PFSK-1 (cell line): ENCODE measurements at regions not wholly inside any gene's neighbourhood (a gene's known extent, or its start where the extent isn't known, plus 50 kb on each side); places are given as distances from the start of the nearest gene placed in this dataset.

Source experiments
- POLR2AphosphoS5 ChIP-seq: IDR thresholded peaks from 2 replicates; pipeline ENCODE4 v1.6.1; 2012; ENCODE audit warnings: low read depth, mild to moderate bottlenecking, control low read depth, low read length, moderate library complexity
- SIN3A ChIP-seq: IDR thresholded peaks from 2 replicates; pipeline ENCODE4 v1.6.1; 2012; ENCODE audit warnings: mild to moderate bottlenecking, low read length, moderate library complexity, borderline replicate concordance; ENCODE audit not compliant: insufficient read depth
- TAF1 ChIP-seq: IDR thresholded peaks from 2 replicates; pipeline ENCODE4 v1.6.1; 2012; ENCODE audit warnings: low read length, control low read depth, borderline replicate concordance; ENCODE audit not compliant: insufficient read depth

DNA sequence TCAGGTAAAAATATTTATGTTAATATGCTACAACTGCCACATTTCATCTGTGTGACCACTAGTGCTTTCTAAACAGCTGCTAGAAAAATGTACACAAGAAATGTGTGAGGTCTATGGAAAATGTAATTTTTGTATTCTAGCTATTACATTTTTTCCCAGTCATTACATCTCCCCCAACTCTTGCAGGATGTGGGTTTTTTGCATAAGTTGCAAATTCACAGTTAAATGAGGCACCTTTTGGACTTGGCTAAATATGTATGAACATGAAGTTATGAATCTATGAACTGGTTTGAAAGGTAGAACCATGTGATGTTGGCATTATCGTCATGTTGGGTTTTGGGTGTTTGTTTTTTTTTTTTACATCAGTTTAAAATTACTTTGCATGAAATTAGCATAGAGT lies 590.4 kb upstream of the WWC1 start:
- TF ChIP-seq POLR2AphosphoS5 (no peak), TAF1 (no peak), SIN3A (no peak)
